Small intestine (tissue), 7 donors: ENCODE measurements at regions not wholly inside any gene's neighbourhood (a gene's known extent, or its start where the extent isn't known, plus 50 kb on each side); places are given as distances from the start of the nearest gene placed in this dataset.
A peak's percentile ranks its signal among the peaks of the same experiment; 100 is the strongest.

Experiments
- DNase-seq, 2 donors: peaks; one replicate each; pipeline versions ENCODE4 v3.0.0 to v3.0.0-alpha.2; 2013
- FAIRE-seq: peaks from 2 replicates; lab custom pipeline; 2012; peaks lifted over from hg19 to GRCh38; lab: Jason Lieb, UNC
- H3K27ac ChIP-seq, 3 donors: one replicate each; pipeline ENCODE4 v1.5.1; 2013; ENCODE audit warnings: low read length in 2 of 3, mild to moderate bottlenecking in 2 of 3, control low read depth in 1 of 3, inconsistent platforms in 1 of 3, low read depth in 1 of 3, moderate library complexity in 1 of 3
- H3K27me3 ChIP-seq, 3 donors: one replicate each; pipeline ENCODE4 v1.6.1; 2013; ENCODE audit warnings: low read length in 3 of 3, inconsistent platforms in 1 of 3; ENCODE audit not compliant: control insufficient read depth in 3 of 3, insufficient read depth in 3 of 3
- H3K36me3 ChIP-seq, 3 donors: one replicate each; pipeline ENCODE4 v1.6.1; 2013; ENCODE audit warnings: low read length in 3 of 3, inconsistent platforms in 1 of 3, low read depth in 1 of 3, mild to moderate bottlenecking in 1 of 3, moderate library complexity in 1 of 3; ENCODE audit not compliant: control insufficient read depth in 3 of 3, insufficient read depth in 2 of 3
- H3K4me1 ChIP-seq, 3 donors: one replicate each; pipeline ENCODE4 v1.6.1; 2013; ENCODE audit warnings: low read length in 2 of 3, inconsistent platforms in 1 of 3, low read depth in 1 of 3, mild to moderate bottlenecking in 1 of 3, moderate library complexity in 1 of 3; ENCODE audit not compliant: control insufficient read depth in 3 of 3, insufficient read depth in 2 of 3
- H3K4me3 ChIP-seq, 3 donors: one replicate each; pipeline ENCODE4 v1.5.1; 2013; ENCODE audit warnings: low read length in 3 of 3, control low read depth in 1 of 3, inconsistent platforms in 1 of 3, low read depth in 1 of 3, mild to moderate bottlenecking in 1 of 3, moderate library complexity in 1 of 3
- H3K9me3 ChIP-seq, 2 donors: one replicate each; pipeline ENCODE4 v1.6.1; 2013; ENCODE audit warnings: low read depth in 1 of 2, low read length in 1 of 2; ENCODE audit not compliant: control insufficient read depth in 2 of 2, insufficient read depth in 1 of 2
- WGBS, 3 donors: extraction: QIAGEN DNeasy Blood & Tissue Kit; methylation state at CpG; one replicate each; pipeline ENCODE4 v1.1.7; 2013; 5-methylcytosine and 5-hydroxymethylcytosine counted together
- donor health status: healthy with polysubstance abuse.
- donor health status: control.
- donor health status: control.
- donor health status: Bipolar disorder and iron deficiency.
- donor health status: healthy.

GRCh38 chr6:55985309-55985708 lies 109.9 kb upstream of the BMP5 start:
- Histone ChIP-seq H3K9me3 (no peaks in the 10 kb centered on the region), H3K36me3 (no peaks in the 10 kb centered on the region), H3K4me1 (no peaks in the 10 kb centered on the region), H3K27ac (no peak overlapping the region), H3K27me3 (no peaks in the 10 kb centered on the region), H3K4me3 (no peak overlapping the region)
- DNase-seq, result no peak
- FAIRE-seq, result no peak
- WGBS, 3 donors, result 90 to 99% (median 95%) methylated on average over 1 of the region's 1 CpG

GRCh38 chr6:55983861-55984260 lies 108.5 kb upstream of the BMP5 start:
- no peaks in the 10 kb centered on the region for H3K27me3 ChIP-seq
- WGBS, 3 donors, result 55 to 77% (median 61%) methylated on average over 2 of the region's 2 CpGs

GRCh38 chr6:55981660-55982059 lies 106.3 kb upstream of the BMP5 start:
- FAIRE-seq, result no peak
- no peak for DNase-seq
- Histone ChIP-seq H3K36me3 (no peaks in the 10 kb centered on the region), H3K27ac (no peak overlapping the region), H3K4me1 (no peaks in the 10 kb centered on the region), H3K27me3 (no peaks in the 10 kb centered on the region), H3K9me3 (no peaks in the 10 kb centered on the region), H3K4me3 (no peak overlapping the region)

More at GRCh38 chr6:55983861-55984260, 108.5 kb upstream of the BMP5 start:
- no peak for DNase-seq
- no peaks in the 10 kb centered on the region for H3K4me1 ChIP-seq
- no peak for FAIRE-seq
- no peaks in the 10 kb centered on the region for H3K9me3 ChIP-seq
- H3K27ac ChIP-seq, result no peak overlapping the region
- no peaks in the 10 kb centered on the region for H3K36me3 ChIP-seq
- no peak overlapping the region for H3K4me3 ChIP-seq

GRCh38 chr6:55980627-55981211 lies 105.3 kb upstream of the BMP5 start:
- 3 to 21% (median 5%) methylated on average over 1 of the region's 1 CpG for WGBS, 3 donors
- Histone ChIP-seq H3K4me3 (no peak overlapping the region), H3K27ac (no peak overlapping the region), H3K9me3 (no peaks in the 10 kb centered on the region), H3K27me3 (no peaks in the 10 kb centered on the region), H3K36me3 (no peaks in the 10 kb centered on the region), H3K4me1 (no peaks in the 10 kb centered on the region)
- peak; percentile 24 to 47 for DNase-seq
- FAIRE-seq, result peak; percentile 77

GRCh38 chr6:55979526-55979925 lies 104.1 kb upstream of the BMP5 start:
- Histone ChIP-seq H3K27ac (no peak overlapping the region), H3K4me3 (no peak overlapping the region), H3K36me3 (no peaks in the 10 kb centered on the region), H3K4me1 (no peaks in the 10 kb centered on the region), H3K27me3 (no peaks in the 10 kb centered on the region), H3K9me3 (no peaks in the 10 kb centered on the region)
- no peak for FAIRE-seq
- no peak for DNase-seq

GRCh38 chr6:55977959-55978665 lies 102.7 kb upstream of the BMP5 start:
- H3K27ac ChIP-seq, result no peak overlapping the region
- H3K4me3 ChIP-seq, result no peak overlapping the region
- H3K36me3 ChIP-seq, result no peaks in the 10 kb centered on the region
- H3K27me3 ChIP-seq, result no peaks in the 10 kb centered on the region
- FAIRE-seq (no peak), DNase-seq (no peak)
- no peaks in the 10 kb centered on the region for H3K4me1 ChIP-seq
- 64 to 77% (median 77%) methylated on average over 2 of the region's 2 CpGs for WGBS, 3 donors
- no peaks in the 10 kb centered on the region for H3K9me3 ChIP-seq

GRCh38 chr6:55974688-55975087 lies 99.3 kb upstream of the BMP5 start:
- Histone ChIP-seq H3K27ac (no peak overlapping the region), H3K4me3 (no peak overlapping the region), H3K4me1 (no peaks in the 10 kb centered on the region), H3K9me3 (no peaks in the 10 kb centered on the region), H3K27me3 (no peaks in the 10 kb centered on the region), H3K36me3 (no peaks in the 10 kb centered on the region)
- FAIRE-seq (no peak), DNase-seq (no peak)
- WGBS, 3 donors, result 8 to 18% (median 13%) methylated on average over 1 of the region's 1 CpG

GRCh38 chr6:55972091-55972490 lies 96.7 kb upstream of the BMP5 start:
- Histone ChIP-seq H3K27ac (no peak overlapping the region), H3K9me3 (no peaks in the 10 kb centered on the region), H3K4me1 (no peaks in the 10 kb centered on the region), H3K4me3 (no peak overlapping the region), H3K27me3 (no peaks in the 10 kb centered on the region), H3K36me3 (no peaks in the 10 kb centered on the region)
- FAIRE-seq (no peak), DNase-seq (no peak)
- WGBS, 3 donors, result 72 to 90% (median 86%) methylated on average over 1 of the region's 1 CpG

GRCh38 chr6:55969526-55969925 lies 94.1 kb upstream of the BMP5 start:
- no peak overlapping the region for H3K4me3 ChIP-seq
- H3K4me1 ChIP-seq, result no peaks in the 10 kb centered on the region
- FAIRE-seq, result no peak
- H3K9me3 ChIP-seq, result no peaks in the 10 kb centered on the region
- no peaks in the 10 kb centered on the region for H3K36me3 ChIP-seq
- no peak for DNase-seq
- H3K27ac ChIP-seq, result no peak overlapping the region
- WGBS, 3 donors, result 53 to 59% (median 56%) methylated on average over 3 of the region's 3 CpGs
- no peaks in the 10 kb centered on the region for H3K27me3 ChIP-seq
